Hepatocyte (in vitro differentiated cells): ENCODE measurements at regions not wholly inside any gene's neighbourhood (a gene's known extent, or its start where the extent isn't known, plus 50 kb on each side); places are given as distances from the start of the nearest gene placed in this dataset.
"Not testable (repeated sequence)": the region's sequence is repeated elsewhere in the genome, so short reads cannot be mapped to it uniquely, and the experiment has no call there.

Experiments
- DNase-seq: peaks from one replicate; pipeline ENCODE4 v3.0.0-alpha.2; 2016; ENCODE audit warnings: low spot score
- H2AFZ ChIP-seq: fragments of 200-600 bp; sonication (generic); 2 replicates; pipeline ENCODE4 v1.6.0; 2016; ENCODE audit warnings: antibody characterized with exemption, mild to moderate bottlenecking
- H3K27ac ChIP-seq: fragments of 200-600 bp; sonication (generic); 2 replicates; pipeline ENCODE4 v1.5.1; 2016; ENCODE audit warnings: mild to moderate bottlenecking
- H3K27me3 ChIP-seq: fragments of 200-600 bp; sonication (generic); 2 replicates; pipeline ENCODE4 v1.6.1; 2016
- H3K36me3 ChIP-seq: fragments of 200-600 bp; sonication (generic); replicated peaks from 2 replicates; pipeline ENCODE4 v1.5.1; 2016; ENCODE audit warnings: low read depth; ENCODE audit not compliant: insufficient read depth
- H3K4me1 ChIP-seq: fragments of 200-600 bp; sonication (generic); 2 replicates; pipeline ENCODE4 v1.5.1; 2016; ENCODE audit warnings: mild to moderate bottlenecking, moderate library complexity; ENCODE audit not compliant: insufficient read depth
- H3K4me2 ChIP-seq: fragments of 200-600 bp; sonication (generic); 2 replicates; pipeline ENCODE4 v1.6.0; 2016
- H3K4me3 ChIP-seq: fragments of 200-600 bp; sonication (generic); 2 replicates; pipeline ENCODE4 v1.5.1; 2016; ENCODE audit warnings: mild to moderate bottlenecking
- H3K79me2 ChIP-seq: fragments of 200-600 bp; sonication (generic); 2 replicates; pipeline ENCODE4 v1.6.0; 2017; ENCODE audit warnings: mild to moderate bottlenecking
- H3K9me2 ChIP-seq: fragments of 200-600 bp; sonication (generic); replicated peaks from 2 replicates; pipeline ENCODE4 v1.6.0; 2017; ENCODE audit warnings: mild to moderate bottlenecking; ENCODE audit not compliant: insufficient read depth
- H3K9me3 ChIP-seq: fragments of 200-600 bp; sonication (generic); 2 replicates; pipeline ENCODE4 v1.5.1; 2016; ENCODE audit warnings: low read depth, mild to moderate bottlenecking
- H4K20me1 ChIP-seq: fragments of 200-600 bp; sonication (generic); 2 replicates; pipeline ENCODE4 v1.6.0; 2016; ENCODE audit warnings: mild to moderate bottlenecking; ENCODE audit not compliant: insufficient read depth, poor library complexity, severe bottlenecking
- EZH2 ChIP-seq: fragments of 200-600 bp; sonication (generic); IDR thresholded peaks from 2 replicates; pipeline ENCODE4 v1.6.1; 2016; ENCODE audit warnings: antibody characterized with exemption, mild to moderate bottlenecking, borderline replicate concordance
- EZH2phosphoT487 ChIP-seq: fragments of 200-600 bp; sonication (generic); IDR thresholded peaks from one replicate; pipeline ENCODE4 v1.6.1; 2018; ENCODE audit warnings: antibody characterized with exemption, mild to moderate bottlenecking, low read depth, moderate library complexity; ENCODE audit not compliant: unreplicated experiment, severe bottlenecking
- WGBS: methylation state at CpG from one replicate; pipeline ENCODE4 v1.1.6; 2016; ENCODE audit warnings: low lambda C conversion rate; ENCODE audit errors: missing lambda C conversion rate; 5-methylcytosine and 5-hydroxymethylcytosine counted together
- TF ChIP-seq, protein P1 (sequence below): fragments of 200-600 bp; sonication (generic); IDR thresholded peaks from 2 replicates; pipeline ENCODE4 v1.5.1; 2016; ENCODE audit warnings: antibody characterized with exemption, mild to moderate bottlenecking; ENCODE audit not compliant: poor library complexity

DNA sequence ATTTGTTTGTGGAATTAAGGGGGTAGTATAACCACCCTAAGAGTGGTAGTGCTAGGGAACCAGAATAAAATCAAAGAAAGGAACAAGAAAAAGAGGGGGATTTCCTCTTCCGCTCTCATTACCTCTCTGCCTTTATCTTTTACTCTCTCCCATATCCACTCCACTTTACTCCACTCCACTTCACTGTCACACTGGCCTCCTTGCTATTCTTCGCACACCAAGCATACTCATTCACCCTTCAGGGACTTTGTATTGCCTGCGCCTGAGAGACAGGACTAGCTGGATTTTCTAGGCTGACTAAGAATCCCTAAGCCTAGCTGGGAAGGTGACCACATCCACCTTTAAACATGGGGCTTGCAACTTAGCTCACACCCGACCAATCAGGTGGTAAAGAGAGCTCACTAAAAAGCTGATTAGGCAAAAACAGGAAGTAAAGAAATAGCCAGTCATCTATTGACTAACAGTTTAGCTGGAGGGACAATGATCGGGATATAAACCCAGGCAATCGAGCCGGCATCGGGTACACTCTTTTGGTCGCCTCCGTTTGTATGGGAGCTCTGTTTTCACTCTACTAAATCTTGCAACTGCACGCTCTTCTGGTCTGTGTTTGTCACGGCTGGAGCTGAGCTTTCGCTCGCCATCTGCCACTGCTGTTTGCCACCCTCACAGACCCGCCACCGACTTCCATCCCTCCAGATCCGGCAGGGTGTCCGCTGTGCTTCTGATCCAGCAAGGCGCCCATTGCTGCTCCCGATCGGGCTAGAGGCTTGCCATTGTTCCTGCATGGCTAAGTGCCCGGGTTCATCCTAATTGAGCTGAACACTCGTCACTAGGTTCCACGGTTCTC is 121.8 kb downstream of the FAM170A start:
- H3K4me1 ChIP-seq = no peaks in the 10 kb centered on the region
- H3K27ac ChIP-seq = no peak overlapping the region
- no peak for DNase-seq
- no peaks in the 10 kb centered on the region for H3K79me2 ChIP-seq
- H3K4me3 ChIP-seq = no peak overlapping the region
- no peak overlapping the region for H2AFZ ChIP-seq
- no peaks in the 10 kb centered on the region for H3K9me2 ChIP-seq
- no peaks in the 10 kb centered on the region for H4K20me1 ChIP-seq
- no peak for TF ChIP-seq EZH2phosphoT487
- TF ChIP-seq EZH2 = no peak
- TF ChIP-seq, protein P1, sequence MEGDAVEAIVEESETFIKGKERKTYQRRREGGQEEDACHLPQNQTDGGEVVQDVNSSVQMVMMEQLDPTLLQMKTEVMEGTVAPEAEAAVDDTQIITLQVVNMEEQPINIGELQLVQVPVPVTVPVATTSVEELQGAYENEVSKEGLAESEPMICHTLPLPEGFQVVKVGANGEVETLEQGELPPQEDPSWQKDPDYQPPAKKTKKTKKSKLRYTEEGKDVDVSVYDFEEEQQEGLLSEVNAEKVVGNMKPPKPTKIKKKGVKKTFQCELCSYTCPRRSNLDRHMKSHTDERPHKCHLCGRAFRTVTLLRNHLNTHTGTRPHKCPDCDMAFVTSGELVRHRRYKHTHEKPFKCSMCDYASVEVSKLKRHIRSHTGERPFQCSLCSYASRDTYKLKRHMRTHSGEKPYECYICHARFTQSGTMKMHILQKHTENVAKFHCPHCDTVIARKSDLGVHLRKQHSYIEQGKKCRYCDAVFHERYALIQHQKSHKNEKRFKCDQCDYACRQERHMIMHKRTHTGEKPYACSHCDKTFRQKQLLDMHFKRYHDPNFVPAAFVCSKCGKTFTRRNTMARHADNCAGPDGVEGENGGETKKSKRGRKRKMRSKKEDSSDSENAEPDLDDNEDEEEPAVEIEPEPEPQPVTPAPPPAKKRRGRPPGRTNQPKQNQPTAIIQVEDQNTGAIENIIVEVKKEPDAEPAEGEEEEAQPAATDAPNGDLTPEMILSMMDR = no peak
- H3K4me2 ChIP-seq = no peak overlapping the region
- 94% methylated on average over 24 of the region's 24 CpGs for WGBS
- H3K36me3 ChIP-seq = no peaks in the 10 kb centered on the region
- H3K9me3 ChIP-seq = no peaks in the 10 kb centered on the region
- H3K27me3 ChIP-seq = no peaks in the 10 kb centered on the region

DNA sequence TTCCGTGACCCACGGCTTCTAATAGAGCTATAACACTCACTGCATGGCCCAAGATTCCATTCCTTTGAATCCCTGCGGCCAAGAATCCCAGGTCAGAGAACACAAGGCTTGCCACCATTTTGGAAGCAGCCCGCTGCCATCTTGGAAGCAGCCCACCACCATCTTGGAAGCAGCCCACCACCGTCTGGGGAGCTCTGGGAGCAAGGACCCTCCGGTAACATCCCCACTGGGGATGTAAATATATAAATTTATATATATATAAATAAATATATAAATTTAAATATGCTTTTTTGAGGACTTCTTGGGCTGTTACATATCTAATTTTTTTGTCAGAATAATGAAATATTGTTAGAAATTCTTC is 122.4 kb downstream of the FAM170A start:
- TF ChIP-seq EZH2phosphoT487 (no peak), EZH2 (no peak)
- TF ChIP-seq, protein P1 = no peak
- no peak overlapping the region for H3K4me3 ChIP-seq
- no peak for DNase-seq
- H3K9me3 ChIP-seq = no peaks in the 10 kb centered on the region
- WGBS = 86% methylated on average over 6 of the region's 6 CpGs
- no peaks in the 10 kb centered on the region for H3K9me2 ChIP-seq
- no peak overlapping the region for H3K27ac ChIP-seq
- no peaks in the 10 kb centered on the region for H3K27me3 ChIP-seq
- no peaks in the 10 kb centered on the region for H3K36me3 ChIP-seq
- no peaks in the 10 kb centered on the region for H3K79me2 ChIP-seq
- no peaks in the 10 kb centered on the region for H3K4me1 ChIP-seq
- H3K4me2 ChIP-seq = no peak overlapping the region
- H2AFZ ChIP-seq = no peak overlapping the region
- no peaks in the 10 kb centered on the region for H4K20me1 ChIP-seq

DNA sequence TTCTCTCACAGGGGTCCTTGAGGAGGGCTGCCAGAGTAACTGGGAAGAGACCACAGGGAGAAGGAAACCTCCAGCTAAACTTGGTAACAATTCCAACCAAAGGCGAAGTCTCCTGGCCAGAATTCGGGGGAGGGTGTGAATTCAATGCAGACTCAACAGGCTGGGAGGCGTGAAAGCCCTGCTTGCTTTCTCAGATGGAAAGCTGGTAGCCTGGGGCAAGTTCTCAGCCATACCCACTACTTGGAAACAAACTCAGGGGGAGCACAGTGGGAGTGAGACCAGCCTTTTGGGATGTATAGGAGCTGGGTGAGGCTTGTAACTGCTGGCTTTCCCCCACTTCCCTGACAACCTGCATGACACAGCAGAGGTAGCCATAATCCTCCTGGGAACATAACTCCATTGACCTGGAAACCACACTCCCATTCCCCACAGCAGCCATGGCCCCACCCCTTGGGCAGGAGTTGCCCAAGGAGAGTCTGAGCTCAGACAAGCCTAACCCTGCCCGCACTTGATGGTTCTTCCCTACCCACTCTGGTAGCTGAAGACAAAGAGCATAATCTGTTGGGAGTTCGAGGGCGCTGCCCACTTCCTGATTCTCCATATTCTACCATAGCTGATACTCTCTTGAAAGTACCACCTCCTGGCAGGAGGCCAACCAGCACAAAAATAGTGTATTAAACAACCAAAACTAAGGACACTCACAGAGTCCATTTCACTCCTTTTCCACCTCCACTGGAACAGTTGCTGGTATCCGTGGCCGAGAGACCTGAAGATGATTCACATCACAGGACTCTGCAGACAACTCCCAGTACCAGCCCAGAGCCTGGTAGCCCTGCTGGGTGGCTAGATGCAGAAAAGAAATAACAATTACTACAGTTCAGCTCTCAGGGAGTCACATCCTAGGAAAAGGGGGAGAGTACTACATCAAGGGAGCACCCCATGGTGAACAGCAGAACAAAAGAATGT is 123.8 kb downstream of the FAM170A start:
- Histone ChIP-seq H3K36me3 (no peaks in the 10 kb centered on the region), H3K79me2 (no peaks in the 10 kb centered on the region), H3K4me3 (no peak overlapping the region), H3K27me3 (no peaks in the 10 kb centered on the region), H3K4me1 (no peaks in the 10 kb centered on the region), H3K27ac (no peak overlapping the region), H2AFZ (no peak overlapping the region), H3K9me3 (no peaks in the 10 kb centered on the region), H3K9me2 (no peaks in the 10 kb centered on the region), H3K4me2 (no peak overlapping the region), H4K20me1 (no peaks in the 10 kb centered on the region)
- TF ChIP-seq, protein P1 = no peak
- no peak for TF ChIP-seq EZH2phosphoT487
- TF ChIP-seq EZH2 = no peak
- WGBS = 92% methylated on average over 8 of the region's 8 CpGs
- DNase-seq = no peak

DNA sequence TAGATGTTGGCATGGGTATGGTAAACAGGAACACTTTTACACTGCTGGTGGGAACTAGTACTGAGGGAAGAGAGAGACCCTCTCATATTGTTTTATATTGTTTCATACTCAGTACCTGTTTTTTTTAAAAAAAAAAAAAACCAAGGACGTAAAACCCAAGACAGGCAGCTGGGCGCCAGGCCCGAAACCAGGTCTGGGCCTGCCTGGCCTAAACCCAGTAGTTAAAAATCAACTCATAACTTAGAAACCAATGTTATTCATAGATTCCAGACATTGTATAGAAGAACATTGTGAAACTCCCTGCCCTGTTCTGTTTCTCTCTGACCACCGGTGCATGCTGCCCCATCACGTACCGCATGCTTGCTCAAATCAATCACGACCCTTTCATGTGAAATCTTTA is 125.5 kb downstream of the FAM170A start:
- H3K9me2 ChIP-seq, H3K27me3 ChIP-seq, H2AFZ ChIP-seq, H3K36me3 ChIP-seq, H3K4me1 ChIP-seq, H4K20me1 ChIP-seq, DNase-seq, H3K27ac ChIP-seq, H3K4me2 ChIP-seq, H3K4me3 ChIP-seq, H3K9me3 ChIP-seq, H3K79me2 ChIP-seq: not testable (repeated sequence)
- over 99% methylated on average over 7 of the region's 7 CpGs for WGBS
